Neuron (in vitro differentiated cells): ENCODE measurements at regions not wholly inside any gene's neighbourhood (a gene's known extent, or its start where the extent isn't known, plus 50 kb on each side); places are given as distances from the start of the nearest gene placed in this dataset.

Experiments
- H2AFZ ChIP-seq: one replicate; pipeline ENCODE4 v1.6.1; 2013; ENCODE audit warnings: low read depth, mild to moderate bottlenecking, inconsistent platforms, low read length, moderate library complexity
- H3K27me3 ChIP-seq: one replicate; pipeline ENCODE4 v1.6.1; 2013; ENCODE audit warnings: low read length; ENCODE audit not compliant: insufficient read depth
- H3K36me3 ChIP-seq: one replicate; pipeline ENCODE4 v1.6.1; 2013; ENCODE audit warnings: low read length; ENCODE audit not compliant: insufficient read depth
- H3K4me1 ChIP-seq: one replicate; pipeline ENCODE4 v1.6.1; 2013; ENCODE audit warnings: low read length; ENCODE audit not compliant: insufficient read depth
- H3K4me3 ChIP-seq: 2 replicates; pipeline ENCODE4 v1.5.1; 2013; ENCODE audit warnings: mild to moderate bottlenecking, low read length, moderate library complexity
- H3K9me3 ChIP-seq: one replicate; pipeline ENCODE4 v1.6.1; 2013; ENCODE audit warnings: low read length

DNA sequence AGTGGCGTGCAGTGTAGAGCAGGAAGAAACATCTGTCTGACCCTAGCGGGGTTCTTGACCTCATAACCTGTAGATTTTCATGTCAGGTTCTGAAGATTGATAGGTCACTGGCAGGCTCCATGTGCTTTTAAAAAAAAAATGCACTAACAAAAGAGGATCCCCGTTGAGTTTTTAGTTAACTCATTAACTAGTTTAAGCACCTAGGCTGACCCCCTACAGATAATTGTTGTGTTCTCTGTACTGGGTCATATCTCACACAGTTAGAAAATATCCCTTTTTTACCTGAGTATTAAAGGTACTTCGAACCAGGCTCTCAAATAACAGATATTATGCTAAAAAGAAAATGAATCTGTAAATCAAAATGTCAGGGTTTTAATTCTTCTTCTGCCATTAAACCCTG is 676.6 kb downstream of the CDH11 start:
- Histone ChIP-seq H3K36me3 (no peaks in the 10 kb centered on the region), H3K4me3 (no peak overlapping the region), H3K27me3 (no peaks in the 10 kb centered on the region), H3K4me1 (no peaks in the 10 kb centered on the region), H3K9me3 (no peaks in the 10 kb centered on the region), H2AFZ (no peak overlapping the region)

DNA sequence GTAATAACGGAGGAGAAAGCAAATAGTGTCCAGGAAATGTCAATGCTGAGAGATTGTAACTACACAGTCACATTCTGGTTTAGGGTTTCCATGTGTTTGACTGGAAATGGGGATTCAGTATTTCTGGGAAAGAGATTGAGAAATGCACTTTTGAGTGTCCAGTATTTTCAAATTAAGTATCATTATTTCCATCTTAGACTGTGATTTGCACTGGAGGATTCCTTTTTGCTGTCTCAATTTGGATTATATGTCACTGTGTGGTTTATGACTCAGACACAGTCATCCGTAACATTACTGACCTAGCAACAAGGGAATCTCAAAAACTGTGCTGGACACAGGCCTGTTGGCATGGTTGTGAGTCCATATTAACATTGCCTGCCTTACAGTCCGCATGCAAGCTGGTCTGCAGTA is 681.4 kb downstream of the CDH11 start:
- H3K4me3 ChIP-seq, result no peak overlapping the region
- no peaks in the 10 kb centered on the region for H3K4me1 ChIP-seq
- H2AFZ ChIP-seq, result no peak overlapping the region
- no peaks in the 10 kb centered on the region for H3K27me3 ChIP-seq
- no peaks in the 10 kb centered on the region for H3K9me3 ChIP-seq
- H3K36me3 ChIP-seq, result no peaks in the 10 kb centered on the region

DNA sequence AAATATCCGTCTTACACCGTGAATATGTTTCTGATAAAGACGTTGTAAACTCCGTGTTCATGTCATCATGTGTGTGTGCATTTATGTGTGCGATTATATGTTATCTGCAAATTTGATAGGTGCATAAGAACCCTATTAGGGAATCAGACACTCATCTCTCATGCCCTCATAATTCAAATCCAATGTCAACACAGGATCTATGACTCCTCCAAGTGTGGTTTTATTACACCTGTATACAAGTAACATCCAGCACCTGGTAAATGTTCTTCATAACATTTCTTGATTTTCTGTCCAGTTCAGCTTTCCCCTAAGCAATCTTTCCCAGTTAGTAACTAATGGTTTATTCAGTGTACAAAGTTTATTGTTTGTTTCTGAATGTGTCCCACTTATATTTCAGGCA is 681.9 kb downstream of the CDH11 start:
- no peaks in the 10 kb centered on the region for H3K4me1 ChIP-seq
- no peaks in the 10 kb centered on the region for H3K27me3 ChIP-seq
- H3K9me3 ChIP-seq, result no peaks in the 10 kb centered on the region
- H3K4me3 ChIP-seq, result no peak overlapping the region
- H2AFZ ChIP-seq, result no peak overlapping the region
- H3K36me3 ChIP-seq, result no peaks in the 10 kb centered on the region

DNA sequence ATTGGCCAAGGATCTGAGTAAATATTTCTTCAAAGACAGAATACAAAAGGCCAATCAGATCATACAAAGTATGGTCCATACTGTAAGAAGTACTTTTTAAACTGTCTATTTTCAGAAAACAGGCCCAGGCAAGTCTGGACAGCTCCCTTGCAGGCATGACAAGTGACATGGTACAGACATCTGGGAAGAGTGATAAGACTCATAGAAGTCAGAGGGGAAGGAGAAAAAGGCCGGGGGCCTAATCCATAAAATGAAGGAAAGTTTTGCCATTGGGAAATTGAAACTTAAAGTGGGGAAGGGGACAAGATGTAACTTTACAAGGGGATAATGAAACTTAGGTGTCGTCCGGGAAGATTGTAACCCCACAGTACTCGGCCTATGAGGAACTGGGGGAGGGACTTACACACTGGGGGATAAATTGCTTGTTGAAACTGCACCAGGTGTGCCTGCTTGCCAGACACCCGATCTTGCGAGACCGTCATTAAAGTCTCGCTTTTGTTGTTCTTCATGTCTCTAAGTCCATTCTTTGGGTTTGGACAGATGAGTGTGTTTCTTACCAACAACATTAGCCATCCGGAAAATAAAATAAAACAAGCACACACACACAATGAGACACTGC is 684.0 kb downstream of the CDH11 start:
- Histone ChIP-seq H3K4me1 (no peaks in the 10 kb centered on the region), H3K9me3 (no peaks in the 10 kb centered on the region), H3K36me3 (no peaks in the 10 kb centered on the region), H2AFZ (no peak overlapping the region), H3K4me3 (no peak overlapping the region), H3K27me3 (no peaks in the 10 kb centered on the region)

DNA sequence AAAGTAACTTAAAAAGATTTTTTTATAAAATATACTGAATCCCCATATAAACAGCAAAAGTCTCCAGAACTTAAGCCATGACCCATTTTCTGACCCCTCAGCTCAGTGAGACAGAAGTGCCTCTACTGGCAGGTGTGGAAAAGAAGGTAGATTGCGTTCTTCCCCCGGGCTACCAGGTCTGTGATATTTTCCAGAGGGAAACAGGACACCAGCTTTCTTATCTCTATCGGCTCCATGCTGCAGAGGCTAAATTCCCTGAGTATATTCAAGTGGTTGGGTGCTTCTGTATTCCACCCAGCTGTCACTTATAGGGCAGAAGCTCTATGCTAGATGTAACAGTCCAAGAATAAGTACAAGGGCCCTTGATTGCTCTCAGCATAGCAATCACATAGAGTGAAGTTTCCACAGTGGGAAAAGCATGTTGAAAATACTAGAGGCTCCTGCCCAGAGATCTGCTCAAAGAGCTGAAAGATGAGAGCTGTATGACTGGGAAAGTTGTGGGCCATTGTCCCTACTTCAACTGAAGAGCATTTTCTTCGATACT is 687.3 kb downstream of the CDH11 start:
- H3K4me1 ChIP-seq, result no peaks in the 10 kb centered on the region

DNA sequence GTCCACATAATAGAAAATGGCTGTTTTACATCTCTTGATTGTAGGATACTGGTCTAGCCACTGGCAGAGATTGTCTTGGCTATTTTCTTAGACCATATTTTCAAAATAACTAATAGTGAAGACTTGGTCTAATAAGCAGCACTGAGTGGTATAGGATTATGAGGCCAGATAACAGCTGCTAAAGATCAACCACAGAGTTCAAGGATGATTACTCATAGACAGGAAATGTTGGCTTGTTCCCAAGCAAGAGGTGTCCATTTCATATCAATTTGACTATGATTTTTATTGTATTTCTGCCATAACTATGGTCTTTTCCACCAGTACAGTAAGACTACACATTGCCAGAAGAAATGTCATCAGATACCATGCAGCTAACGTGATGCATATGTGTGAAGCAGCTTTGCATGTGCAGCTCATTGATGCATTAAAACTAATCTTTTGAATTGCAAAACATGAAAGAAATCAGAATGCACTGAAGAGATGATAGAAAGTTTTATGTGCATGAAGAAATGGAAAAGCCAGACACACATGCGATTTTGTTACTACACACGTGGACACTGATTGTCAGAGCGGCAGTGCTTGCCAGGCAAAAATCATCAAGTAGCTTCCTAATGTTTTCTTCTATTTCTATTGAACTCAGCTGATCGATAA is 693.3 kb downstream of the CDH11 start:
- H2AFZ ChIP-seq, result no peak overlapping the region
- H3K36me3 ChIP-seq, result no peaks in the 10 kb centered on the region
- no peaks in the 10 kb centered on the region for H3K4me1 ChIP-seq
- H3K27me3 ChIP-seq, result no peaks in the 10 kb centered on the region
- no peak overlapping the region for H3K4me3 ChIP-seq
- no peaks in the 10 kb centered on the region for H3K9me3 ChIP-seq

More for the DNA sequence above, 687.3 kb downstream of the CDH11 start:
- Histone ChIP-seq H3K9me3 (no peaks in the 10 kb centered on the region), H2AFZ (no peak overlapping the region), H3K27me3 (no peaks in the 10 kb centered on the region), H3K4me3 (no peak overlapping the region), H3K36me3 (no peaks in the 10 kb centered on the region)

DNA sequence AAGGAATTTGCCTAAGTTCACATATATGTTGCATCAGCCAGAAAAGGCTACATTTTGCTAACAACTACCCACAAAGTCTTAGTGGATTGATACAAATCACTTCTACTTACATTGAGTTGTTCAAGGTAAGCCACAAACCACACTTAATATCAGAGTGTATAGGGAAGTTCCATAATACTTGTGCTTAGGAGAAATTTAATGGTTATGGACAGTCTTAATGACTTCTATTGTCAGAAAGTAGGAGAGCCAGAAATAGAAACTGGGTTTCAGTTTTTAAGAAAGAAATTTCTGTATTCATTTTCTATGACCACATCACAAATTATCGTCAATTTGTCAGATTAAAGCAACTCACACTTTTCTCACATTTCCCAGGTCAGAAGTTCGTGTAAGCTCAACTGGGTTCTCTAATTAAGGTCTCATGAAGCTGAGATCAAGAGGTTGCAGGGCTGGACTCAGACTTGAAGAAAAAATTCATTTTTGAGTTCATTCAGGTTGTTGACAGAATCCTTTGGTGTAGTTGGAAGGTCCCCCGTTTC is 695.7 kb downstream of the CDH11 start:
- Histone ChIP-seq H2AFZ (no peak overlapping the region), H3K4me1 (no peaks in the 10 kb centered on the region), H3K9me3 (no peaks in the 10 kb centered on the region), H3K27me3 (no peaks in the 10 kb centered on the region), H3K36me3 (no peaks in the 10 kb centered on the region), H3K4me3 (no peak overlapping the region)

DNA sequence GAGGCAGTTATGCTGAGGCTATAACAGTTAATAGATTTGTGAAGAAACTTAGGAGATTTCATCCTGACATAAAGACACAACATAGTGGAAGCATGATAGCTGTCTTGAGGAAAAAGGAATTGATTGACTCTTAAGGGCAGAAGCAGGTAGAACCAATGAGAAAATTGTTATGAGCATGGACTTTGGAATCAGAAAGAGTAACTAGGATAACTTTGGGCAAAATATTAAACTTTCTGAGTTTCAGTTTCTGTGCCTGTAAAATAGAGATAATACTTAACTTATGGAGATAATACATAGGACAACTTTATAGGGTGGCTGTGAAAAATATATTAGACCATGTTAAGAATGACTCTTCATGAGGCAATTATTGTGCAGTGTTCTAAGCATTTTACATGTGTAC is 696.5 kb downstream of the CDH11 start:
- Histone ChIP-seq H2AFZ (no peak overlapping the region), H3K4me3 (no peak overlapping the region), H3K4me1 (no peaks in the 10 kb centered on the region), H3K27me3 (no peaks in the 10 kb centered on the region), H3K36me3 (no peaks in the 10 kb centered on the region), H3K9me3 (no peaks in the 10 kb centered on the region)

DNA sequence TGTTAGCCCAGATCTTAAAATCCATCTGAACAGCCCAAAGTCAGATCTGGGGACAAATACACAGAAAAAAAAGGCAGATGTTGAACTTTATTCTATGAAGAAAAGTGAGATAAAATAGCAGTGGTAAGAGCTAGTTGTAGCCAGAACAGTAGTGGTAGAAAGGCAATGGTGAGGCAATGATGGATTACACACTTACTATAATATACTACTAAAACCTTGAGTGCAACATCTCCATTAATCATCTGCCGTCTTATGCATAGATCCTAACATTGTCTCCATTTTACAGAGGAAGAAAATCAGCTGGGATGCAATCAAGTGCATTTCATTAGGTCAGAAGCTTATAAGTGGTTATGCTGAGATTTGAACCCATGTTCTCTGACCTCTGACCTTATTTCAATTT is 699.6 kb downstream of the CDH11 start:
- no peak overlapping the region for H3K4me3 ChIP-seq
- no peaks in the 10 kb centered on the region for H3K9me3 ChIP-seq
- no peaks in the 10 kb centered on the region for H3K36me3 ChIP-seq
- H3K27me3 ChIP-seq, result no peaks in the 10 kb centered on the region
- H3K4me1 ChIP-seq, result no peaks in the 10 kb centered on the region
- no peak overlapping the region for H2AFZ ChIP-seq

DNA sequence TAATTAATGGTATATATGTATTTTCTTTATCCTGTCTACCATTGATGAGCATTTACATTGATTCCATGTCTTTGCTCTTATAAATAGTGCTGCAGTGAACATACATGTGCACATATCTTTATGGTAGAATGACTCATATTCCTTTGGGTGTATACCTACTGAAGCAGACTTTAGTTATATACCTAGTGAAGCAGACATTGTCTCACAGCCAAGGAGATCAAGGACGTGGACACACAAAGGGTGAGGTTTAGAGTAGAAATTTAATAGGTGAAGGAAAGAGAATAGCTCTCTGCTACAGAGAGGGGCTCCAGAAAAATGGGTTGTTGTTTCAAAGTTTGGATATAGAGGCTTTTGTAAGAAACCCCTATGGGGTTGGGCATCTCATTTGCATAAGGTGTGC is 700.3 kb downstream of the CDH11 start:
- no peak overlapping the region for H3K4me3 ChIP-seq
- no peak overlapping the region for H2AFZ ChIP-seq
- no peaks in the 10 kb centered on the region for H3K27me3 ChIP-seq
- no peaks in the 10 kb centered on the region for H3K36me3 ChIP-seq
- no peaks in the 10 kb centered on the region for H3K4me1 ChIP-seq
- H3K9me3 ChIP-seq, result no peaks in the 10 kb centered on the region

DNA sequence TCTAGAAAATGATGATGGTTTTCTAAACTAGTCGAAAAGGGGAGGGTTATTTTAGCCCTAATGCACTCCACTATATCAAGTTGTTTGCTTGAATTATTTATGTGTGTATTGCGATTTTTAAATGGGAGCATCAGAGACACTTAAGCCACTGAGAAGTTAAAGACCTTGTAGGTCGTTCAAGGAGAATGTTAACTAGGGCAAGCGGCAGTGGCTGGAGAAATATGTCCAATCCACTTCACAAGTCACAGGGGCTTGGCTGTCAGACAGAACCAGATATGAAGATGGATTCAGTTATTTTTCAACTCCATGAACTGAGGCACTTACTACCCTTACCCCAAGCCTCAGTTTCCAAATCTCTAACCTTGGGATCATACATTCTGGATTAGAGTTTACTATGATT is 702.0 kb downstream of the CDH11 start:
- Histone ChIP-seq H3K36me3 (no peaks in the 10 kb centered on the region), H3K9me3 (no peaks in the 10 kb centered on the region), H2AFZ (no peak overlapping the region), H3K4me3 (no peak overlapping the region), H3K4me1 (no peaks in the 10 kb centered on the region), H3K27me3 (no peaks in the 10 kb centered on the region)

DNA sequence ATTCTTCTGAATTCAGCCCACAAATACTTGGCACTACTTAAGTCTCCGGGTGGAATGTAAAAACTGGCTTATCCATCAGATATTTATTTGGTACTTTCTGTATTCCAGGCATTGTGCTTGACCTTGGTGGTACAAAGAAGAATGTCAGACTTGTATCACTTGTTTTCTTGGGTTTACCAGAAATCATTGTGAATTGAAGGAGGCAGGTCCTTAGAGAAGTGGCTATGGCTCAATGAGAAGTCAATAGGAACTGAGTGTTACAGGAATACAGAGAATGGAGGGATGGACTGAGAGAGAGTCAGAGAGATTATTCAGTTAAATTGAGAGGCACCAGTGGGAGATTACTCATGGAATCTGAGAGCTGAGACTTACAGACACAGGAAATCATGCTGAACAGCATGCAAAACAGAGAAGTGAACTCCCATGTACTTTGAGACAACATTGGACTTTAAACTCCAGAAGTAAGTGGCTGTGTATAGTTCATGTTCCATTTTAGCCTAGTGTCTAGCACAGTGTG is 704.1 kb downstream of the CDH11 start:
- Histone ChIP-seq H3K9me3 (no peaks in the 10 kb centered on the region), H3K4me3 (no peak overlapping the region), H3K4me1 (no peaks in the 10 kb centered on the region), H3K27me3 (no peaks in the 10 kb centered on the region), H2AFZ (no peak overlapping the region), H3K36me3 (no peaks in the 10 kb centered on the region)

DNA sequence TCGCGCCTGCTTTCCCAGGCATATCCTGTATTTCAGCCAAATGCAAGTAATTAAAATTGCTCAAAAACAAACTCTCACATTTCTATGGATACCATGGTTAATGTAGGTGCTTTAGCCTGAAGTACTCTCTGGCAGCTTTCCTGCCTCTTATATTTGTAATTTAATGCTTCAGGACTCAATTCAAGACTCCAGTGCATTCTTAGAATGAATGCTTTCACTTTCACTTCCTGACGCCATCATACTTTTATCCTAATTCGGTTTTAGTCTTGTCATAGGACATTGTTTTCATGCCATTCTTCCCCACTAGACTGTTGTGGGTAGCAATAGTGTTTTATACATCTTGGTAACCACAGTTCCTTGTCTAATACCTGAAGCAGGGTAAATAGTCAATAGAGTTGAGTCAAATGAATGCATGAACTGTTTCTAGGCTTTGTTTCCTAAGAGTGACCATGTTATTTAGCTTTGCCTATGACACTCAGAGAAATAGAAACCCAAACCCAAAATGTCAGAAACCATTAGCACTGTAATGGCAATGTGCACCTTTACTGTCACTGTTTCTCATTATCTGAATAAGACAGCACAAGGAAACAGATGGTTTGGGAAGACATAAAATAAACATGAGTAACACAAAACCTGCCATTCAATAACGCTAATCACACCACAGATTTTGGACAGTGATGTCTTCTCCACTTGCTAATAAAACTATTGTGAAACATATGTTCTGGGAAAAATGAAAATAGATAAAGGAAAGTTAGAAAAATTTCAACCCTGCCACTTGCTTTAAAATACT is 705.5 kb downstream of the CDH11 start:
- Histone ChIP-seq H2AFZ (peak overlapping the region; percentile 28), H3K4me3 (no peak overlapping the region), H3K4me1 (no peaks in the 10 kb centered on the region), H3K27me3 (no peaks in the 10 kb centered on the region), H3K36me3 (no peaks in the 10 kb centered on the region), H3K9me3 (no peaks in the 10 kb centered on the region)
